Cardiac muscle cell (in vitro differentiated cells and primary cell): ENCODE measurements at regions not wholly inside any gene's neighbourhood (a gene's known extent, or its start where the extent isn't known, plus 50 kb on each side); places are given as distances from the start of the nearest gene placed in this dataset.

Experiments used
- DNase-seq, 2 donors: peaks; one replicate each; pipeline versions ENCODE4 v3.0.0 to v3.0.0-alpha.2; 2010 to 2017; ENCODE audit warnings: low read depth in 1 of 2, low spot score in 1 of 2
- H3K27ac ChIP-seq: fragments of 200-600 bp; sonication (generic); 2 replicates; pipeline ENCODE4 v1.5.1; 2016
- H3K27me3 ChIP-seq: fragments of 200-600 bp; sonication (generic); 2 replicates; pipeline ENCODE4 v1.6.0; 2016; ENCODE audit warnings: control low read depth
- H3K36me3 ChIP-seq: fragments of 200-600 bp; sonication (generic); 2 replicates; pipeline ENCODE4 v1.5.1; 2016; ENCODE audit warnings: control low read depth
- H3K4me1 ChIP-seq: fragments of 200-600 bp; sonication (generic); 2 replicates; pipeline ENCODE4 v1.8.1; 2017; ENCODE audit warnings: low read depth, mild to moderate bottlenecking, mixed run types
- H3K4me3 ChIP-seq: fragments of 200-600 bp; sonication (generic); 2 replicates; pipeline ENCODE4 v1.5.1; 2016; ENCODE audit warnings: mild to moderate bottlenecking
- H3K9me3 ChIP-seq: fragments of 200-600 bp; sonication (generic); 2 replicates; pipeline ENCODE4 v1.5.1; 2017; ENCODE audit warnings: low read depth, mild to moderate bottlenecking, control low read depth
- TF ChIP-seq, protein P1 (sequence below): IDR thresholded peaks from 2 replicates; pipeline ENCODE4 v1.5.1; 2012; ENCODE audit warnings: low read depth, mild to moderate bottlenecking, low read length

DNA sequence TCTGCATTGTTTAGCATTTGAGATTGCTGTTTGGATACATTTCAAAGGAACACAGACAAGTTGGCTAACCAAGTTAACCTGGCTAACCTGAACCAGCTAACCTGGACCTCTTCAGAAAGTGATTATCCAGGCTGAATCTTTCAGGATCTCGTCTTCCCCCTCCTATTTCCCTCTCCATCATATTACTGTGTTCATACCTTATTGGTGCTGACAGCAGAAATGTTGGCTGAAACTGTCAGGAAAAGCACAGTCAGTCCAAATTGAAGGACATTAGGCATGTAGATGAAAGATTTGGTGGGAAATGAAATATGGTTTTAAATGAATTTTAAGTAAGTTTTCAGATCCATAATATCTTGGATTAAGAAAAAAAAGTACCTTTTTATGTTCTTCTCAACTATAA lies 92.5 kb upstream of the NEUROD1 start:
- no peak overlapping the region for H3K27ac ChIP-seq
- no peaks in the 10 kb centered on the region for H3K9me3 ChIP-seq
- no peak for DNase-seq
- no peaks in the 10 kb centered on the region for H3K4me1 ChIP-seq
- TF ChIP-seq, protein P1, sequence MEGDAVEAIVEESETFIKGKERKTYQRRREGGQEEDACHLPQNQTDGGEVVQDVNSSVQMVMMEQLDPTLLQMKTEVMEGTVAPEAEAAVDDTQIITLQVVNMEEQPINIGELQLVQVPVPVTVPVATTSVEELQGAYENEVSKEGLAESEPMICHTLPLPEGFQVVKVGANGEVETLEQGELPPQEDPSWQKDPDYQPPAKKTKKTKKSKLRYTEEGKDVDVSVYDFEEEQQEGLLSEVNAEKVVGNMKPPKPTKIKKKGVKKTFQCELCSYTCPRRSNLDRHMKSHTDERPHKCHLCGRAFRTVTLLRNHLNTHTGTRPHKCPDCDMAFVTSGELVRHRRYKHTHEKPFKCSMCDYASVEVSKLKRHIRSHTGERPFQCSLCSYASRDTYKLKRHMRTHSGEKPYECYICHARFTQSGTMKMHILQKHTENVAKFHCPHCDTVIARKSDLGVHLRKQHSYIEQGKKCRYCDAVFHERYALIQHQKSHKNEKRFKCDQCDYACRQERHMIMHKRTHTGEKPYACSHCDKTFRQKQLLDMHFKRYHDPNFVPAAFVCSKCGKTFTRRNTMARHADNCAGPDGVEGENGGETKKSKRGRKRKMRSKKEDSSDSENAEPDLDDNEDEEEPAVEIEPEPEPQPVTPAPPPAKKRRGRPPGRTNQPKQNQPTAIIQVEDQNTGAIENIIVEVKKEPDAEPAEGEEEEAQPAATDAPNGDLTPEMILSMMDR, result no peak
- H3K27me3 ChIP-seq, result no peaks in the 10 kb centered on the region
- H3K4me3 ChIP-seq, result no peak overlapping the region
- H3K36me3 ChIP-seq, result no peaks in the 10 kb centered on the region

DNA sequence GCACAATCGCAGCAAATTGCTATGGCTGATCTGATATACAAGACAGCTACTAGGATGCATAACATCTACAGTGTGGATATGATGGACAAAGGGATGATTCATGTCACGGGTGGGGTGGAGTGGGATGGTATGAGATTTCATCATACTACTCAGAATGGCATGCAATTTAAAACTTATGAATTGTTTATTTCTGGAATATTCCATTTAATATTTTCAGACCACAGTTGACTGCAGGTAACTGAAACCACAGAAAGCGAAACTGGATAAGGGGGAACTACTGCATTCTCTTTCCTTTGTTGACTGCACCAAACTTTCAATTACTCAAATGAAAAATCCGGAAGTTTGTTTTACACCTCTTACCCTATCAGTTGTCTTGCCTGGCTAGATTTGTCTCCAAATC lies 94.4 kb upstream of the NEUROD1 start:
- Histone ChIP-seq H3K27ac (no peak overlapping the region), H3K36me3 (no peaks in the 10 kb centered on the region), H3K9me3 (no peaks in the 10 kb centered on the region), H3K27me3 (no peaks in the 10 kb centered on the region), H3K4me1 (peaks cover 4% of the 10 kb centered on the region), H3K4me3 (no peak overlapping the region)
- TF ChIP-seq, protein P1, result no peak
- no peak for DNase-seq

DNA sequence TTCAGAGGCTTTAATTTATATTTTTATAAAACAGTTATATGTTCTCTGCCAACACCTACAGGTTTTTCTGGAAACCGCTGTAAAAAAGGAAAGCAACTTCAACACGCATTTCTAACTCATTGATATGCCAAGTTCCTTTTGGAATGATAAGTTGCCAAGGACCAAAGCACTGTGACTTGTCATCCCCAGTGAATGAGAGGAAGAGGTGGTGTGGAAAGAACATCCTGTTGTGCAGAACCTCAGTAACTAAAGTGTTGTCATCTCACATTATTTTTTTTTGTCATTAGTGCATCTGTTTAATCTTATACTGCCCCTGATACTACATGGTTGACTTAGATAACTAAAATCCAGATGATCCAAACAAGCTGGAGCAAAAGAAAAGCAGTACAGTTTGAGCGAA lies 96.0 kb upstream of the NEUROD1 start:
- TF ChIP-seq, protein P1, result no peak
- H3K4me3 ChIP-seq, result no peak overlapping the region
- H3K36me3 ChIP-seq, result no peaks in the 10 kb centered on the region
- peaks cover 6% of the 10 kb centered on the region for H3K4me1 ChIP-seq
- DNase-seq, result peak in 1 of 2 donors; percentile 49
- H3K27me3 ChIP-seq, result no peaks in the 10 kb centered on the region
- H3K9me3 ChIP-seq, result no peaks in the 10 kb centered on the region
- H3K27ac ChIP-seq, result no peak overlapping the region

DNA sequence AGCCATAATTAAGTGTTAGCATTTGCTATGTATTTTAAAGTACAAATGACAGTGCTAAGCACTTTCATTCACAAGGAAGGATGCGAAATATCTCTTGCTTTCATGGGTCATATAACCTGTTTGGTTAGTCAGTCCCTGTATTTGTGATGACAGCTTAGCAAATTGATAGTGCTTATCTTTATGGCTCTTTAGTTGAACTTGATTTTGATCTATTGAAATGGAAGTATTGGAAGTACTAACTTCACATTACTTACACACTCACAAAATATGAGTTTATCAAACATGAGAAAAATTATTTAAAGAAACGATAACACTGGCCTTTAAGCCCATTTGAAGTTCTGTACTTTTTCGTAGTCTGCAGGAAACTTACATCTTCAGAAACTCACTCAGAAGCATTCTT lies 97.4 kb upstream of the NEUROD1 start:
- no peaks in the 10 kb centered on the region for H3K36me3 ChIP-seq
- peaks cover 6% of the 10 kb centered on the region for H3K4me1 ChIP-seq
- no peaks in the 10 kb centered on the region for H3K27me3 ChIP-seq
- TF ChIP-seq, protein P1, result no peak
- no peak for DNase-seq
- H3K4me3 ChIP-seq, result no peak overlapping the region
- H3K27ac ChIP-seq, result no peak overlapping the region
- H3K9me3 ChIP-seq, result no peaks in the 10 kb centered on the region

DNA sequence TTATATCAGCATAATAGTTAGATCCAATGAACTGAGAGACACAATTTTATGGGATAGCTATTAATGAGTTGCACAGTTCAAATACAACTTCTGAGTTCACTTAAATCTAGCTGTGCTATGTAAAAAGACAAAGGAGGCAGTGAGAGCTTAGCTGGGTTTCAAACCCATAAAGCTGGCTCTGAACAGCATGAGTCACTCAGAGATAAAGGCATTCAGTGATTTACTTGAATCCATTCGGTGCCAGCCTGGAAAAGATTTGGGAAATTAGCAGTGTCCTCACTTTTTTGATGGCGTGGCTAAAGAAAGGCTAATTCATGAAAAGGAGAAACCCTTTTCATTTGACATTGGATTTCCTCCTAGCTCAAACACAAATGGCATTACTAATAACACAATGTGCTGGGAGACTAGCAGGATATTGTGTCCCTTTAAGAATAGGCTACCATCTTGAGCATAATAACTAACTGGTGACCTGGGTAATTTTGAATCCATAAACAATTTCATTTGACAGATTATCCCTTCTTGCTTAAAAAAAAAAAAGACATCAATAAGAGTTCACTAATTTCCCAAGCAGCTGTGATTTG lies 98.4 kb upstream of the NEUROD1 start:
- H3K4me1 ChIP-seq, result peaks cover 6% of the 10 kb centered on the region
- no peak overlapping the region for H3K4me3 ChIP-seq
- peak in 1 of 2 donors; percentile 38 for DNase-seq
- H3K27ac ChIP-seq, result no peak overlapping the region
- TF ChIP-seq, protein P1, result no peak
- H3K36me3 ChIP-seq, result no peaks in the 10 kb centered on the region
- H3K9me3 ChIP-seq, result no peaks in the 10 kb centered on the region
- H3K27me3 ChIP-seq, result no peaks in the 10 kb centered on the region
